ENCODE measurements at regions not wholly inside any gene's neighbourhood (a gene's known extent, or its start where the extent isn't known, plus 50 kb on each side); places are given as distances from the start of the nearest gene placed in this dataset.
"Not testable (repeated sequence)": the region's sequence is repeated elsewhere in the genome, so short reads cannot be mapped to it uniquely, and the experiment has no call there.

GRCh38 chr7:98764946-98765345, 104.9 kb downstream of the TMEM130 start:
- no peak overlapping the region for H3K27ac ChIP-seq
- peaks cover 20% of the 10 kb centered on the region for H3K4me1 ChIP-seq
- H3K4me2 ChIP-seq = no peak overlapping the region
- no peaks in the 10 kb centered on the region for H3K36me3 ChIP-seq
- no peaks in the 10 kb centered on the region for H4K20me1 ChIP-seq
- H3K9me3 ChIP-seq = no peaks in the 10 kb centered on the region
- no peak overlapping the region for H3K4me3 ChIP-seq
- TF ChIP-seq Cebpa-rat (IDR thresholded peaks at IDR 0.05) = no peak
- H3K9ac ChIP-seq = no peak overlapping the region
- no peaks in the 10 kb centered on the region for H3K27me3 ChIP-seq

- not testable (repeated sequence) for H3K9me3 ChIP-seq, H3K36me3 ChIP-seq, H3K27me3 ChIP-seq, H3K9ac ChIP-seq, H4K20me1 ChIP-seq, H3K4me3 ChIP-seq
- H3K4me2 ChIP-seq = peak overlapping the region; percentile 92
- H3K27ac ChIP-seq = peak overlapping the region; percentile 23; the same call in 1 of the 2 replicates
- H3K4me1 ChIP-seq = peaks cover 61% of the 10 kb centered on the region
Measured at GRCh38 chr7:98770085-98770484, 99.7 kb downstream of the TMEM130 start.

- Histone ChIP-seq H3K27me3 (no peaks in the 10 kb centered on the region), H3K36me3 (no peaks in the 10 kb centered on the region), H3K4me2 (peak overlapping the region; percentile 92), H3K27ac (peak overlapping the region; percentile 56; the same call in 1 of the 2 replicates), H3K4me3 (peak overlapping the region; percentile 34), H3K9ac (peak overlapping the region; percentile 15; the same call in 1 of the 2 replicates), H3K4me1 (peaks cover 74% of the 10 kb centered on the region), H4K20me1 (no peaks in the 10 kb centered on the region), H3K9me3 (no peaks in the 10 kb centered on the region)
- TF ChIP-seq Cebpa-rat (IDR thresholded peaks at IDR 0.05) = no peak
Measured at GRCh38 chr7:98771519-98771918, 98.3 kb downstream of the TMEM130 start.

GRCh38 chr7:98771941-98772603, 97.7 kb downstream of the TMEM130 start:
- no peak for TF ChIP-seq Cebpa-rat (IDR thresholded peaks at IDR 0.05)
- peak overlapping the region; percentile 92 for H3K4me2 ChIP-seq
- peaks cover 74% of the 10 kb centered on the region for H3K4me1 ChIP-seq
- H3K27ac ChIP-seq = peak overlapping the region; percentile 56; the same call in 1 of the 2 replicates
- H3K9me3 ChIP-seq = no peaks in the 10 kb centered on the region
- H3K27me3 ChIP-seq = no peaks in the 10 kb centered on the region
- no peaks in the 10 kb centered on the region for H3K36me3 ChIP-seq
- no peaks in the 10 kb centered on the region for H4K20me1 ChIP-seq
- peak overlapping the region; percentile 34 for H3K4me3 ChIP-seq
- H3K9ac ChIP-seq = peak overlapping the region; percentile 15; the same call in 1 of the 2 replicates

- Histone ChIP-seq H3K4me2 (peak overlapping the region; percentile 92), H3K36me3 (no peaks in the 10 kb centered on the region), H3K9ac (no peak overlapping the region), H4K20me1 (no peaks in the 10 kb centered on the region), H3K9me3 (no peaks in the 10 kb centered on the region), H3K4me3 (no peak overlapping the region), H3K4me1 (peaks cover 64% of the 10 kb centered on the region), H3K27ac (no peak overlapping the region), H3K27me3 (no peaks in the 10 kb centered on the region)
- TF ChIP-seq Cebpa-rat (IDR thresholded peaks at IDR 0.05) = no peak
Measured at GRCh38 chr7:98774884-98775283, 94.9 kb downstream of the TMEM130 start.

- no peak for TF ChIP-seq Cebpa-rat (IDR thresholded peaks at IDR 0.05)
- Histone ChIP-seq H3K9ac (no peak overlapping the region), H3K9me3 (no peaks in the 10 kb centered on the region; the same call in 1 of the 2 replicates), H3K36me3 (no peaks in the 10 kb centered on the region), H4K20me1 (no peaks in the 10 kb centered on the region), H3K4me2 (no peak overlapping the region), H3K4me1 (peaks cover 54% of the 10 kb centered on the region), H3K27ac (no peak overlapping the region), H3K27me3 (no peaks in the 10 kb centered on the region), H3K4me3 (no peak overlapping the region)
Measured at GRCh38 chr7:98777051-98777450, 92.8 kb downstream of the TMEM130 start.

- peaks cover 40% of the 10 kb centered on the region for H3K4me1 ChIP-seq
Measured at GRCh38 chr7:98778421-98778820, 91.4 kb downstream of the TMEM130 start.

GRCh38 chr7:98779800-98780587, 89.8 kb downstream of the TMEM130 start:
- Histone ChIP-seq H3K4me2 (0 out of 2 replicates have a peak overlapping the region, but pooled peaks have one; percentile 32), H3K27me3 (no peaks in the 10 kb centered on the region)

More at GRCh38 chr7:98778421-98778820, 91.4 kb downstream of the TMEM130 start:
- Histone ChIP-seq H3K4me2 (no peak overlapping the region), H3K9ac (no peak overlapping the region), H3K27ac (no peak overlapping the region), H3K27me3 (no peaks in the 10 kb centered on the region), H3K9me3 (no peaks in the 10 kb centered on the region; the same call in 1 of the 2 replicates), H4K20me1 (no peaks in the 10 kb centered on the region), H3K4me3 (no peak overlapping the region), H3K36me3 (no peaks in the 10 kb centered on the region)
- no peak for TF ChIP-seq Cebpa-rat (IDR thresholded peaks at IDR 0.05)

GRCh38 chr7:98784216-98784785, 85.5 kb downstream of the TMEM130 start:
- Histone ChIP-seq H3K27me3 (no peaks in the 10 kb centered on the region), H3K4me2 (no peak overlapping the region), H3K9ac (no peak overlapping the region), H3K9me3 (no peaks in the 10 kb centered on the region; the same call in 1 of the 2 replicates), H3K36me3 (no peaks in the 10 kb centered on the region), H3K4me3 (no peak overlapping the region), H3K27ac (no peak overlapping the region), H4K20me1 (no peaks in the 10 kb centered on the region), H3K4me1 (peaks cover 29% of the 10 kb centered on the region)
- TF ChIP-seq Cebpa-rat (IDR thresholded peaks at IDR 0.05) = no peak

More at GRCh38 chr7:98779800-98780587, 89.8 kb downstream of the TMEM130 start:
- Histone ChIP-seq H3K36me3 (no peaks in the 10 kb centered on the region), H3K9me3 (no peaks in the 10 kb centered on the region; the same call in 1 of the 2 replicates), H4K20me1 (no peaks in the 10 kb centered on the region), H3K4me1 (peaks cover 28% of the 10 kb centered on the region), H3K9ac (no peak overlapping the region), H3K27ac (no peak overlapping the region), H3K4me3 (no peak overlapping the region)
- TF ChIP-seq Cebpa-rat (IDR thresholded peaks at IDR 0.05) = no peak
